HEK293 (cell line): ENCODE measurements at regions not wholly inside any gene's neighbourhood (a gene's known extent, or its start where the extent isn't known, plus 50 kb on each side); places are given as distances from the start of the nearest gene placed in this dataset.

ENCODE experiments used
- CTCF ChIA-PET: fragments of 350-600 bp; formaldehyde crosslinking; extraction: SDS; loops from one replicate; lab custom pipeline; 2021; ENCODE audit warnings: antibody characterized with exemption; lab: Yijun Ruan, JAX
- POLR2A ChIA-PET: fragments of 300-600 bp; formaldehyde crosslinking; extraction: SDS; loops from one replicate; lab custom pipeline; 2020; ENCODE audit warnings: antibody characterized with exemption, inconsistent platforms; lab: Yijun Ruan, JAX
- H3K27ac ChIP-seq: fragments of 200-500 bp; sonication (Bioruptor generic); 2 replicates; pipeline ENCODE4 v1.5.1; 2014; ENCODE audit warnings: low read depth, low read length, control low read depth, inconsistent platforms; ENCODE audit errors: extremely low read depth
- H3K36me3 ChIP-seq, 2 experiments: fragments of 200-500 bp in 1 of 2; sonication (Bioruptor generic) in 1 of 2; 1 replicate in 1 of 2; 2 replicates in 1 of 2; pipeline ENCODE4 v1.5.1; 2014 to 2017; ENCODE audit warnings: inconsistent platforms in 2 of 2, low read length in 2 of 2; ENCODE audit not compliant: control insufficient read depth in 2 of 2, insufficient read depth in 1 of 2
- H3K4me1 ChIP-seq: fragments of 200-500 bp; sonication (Bioruptor generic); 2 replicates; pipeline ENCODE4 v1.5.1; 2014; ENCODE audit warnings: mild to moderate bottlenecking, low read length, inconsistent platforms; ENCODE audit not compliant: control insufficient read depth, insufficient read depth
- H3K4me3 ChIP-seq: 2 replicates; pipeline ENCODE4 v1.5.1; 2011; ENCODE audit warnings: low read depth, mild to moderate bottlenecking, control low read depth, low read length, moderate library complexity
- H3K9me3 ChIP-seq: fragments of 200-500 bp; sonication (Bioruptor generic); 2 replicates; pipeline ENCODE4 v1.5.1; 2014; ENCODE audit warnings: low read depth, low read length, inconsistent platforms; ENCODE audit not compliant: control insufficient read depth, insufficient read depth
- BCL11B ChIP-seq: fragments of 450-650 bp; formaldehyde crosslinking; IDR thresholded peaks from 2 replicates; pipeline ENCODE4 v1.5.1; 2016; ENCODE audit warnings: low read depth, missing biosample characterization, missing genetic modification characterization
- IKZF3 ChIP-seq: fragments of 450-650 bp; IDR thresholded peaks from 2 replicates; pipeline ENCODE4 v1.5.0; 2018; ENCODE audit warnings: missing biosample characterization, mild to moderate bottlenecking, missing genetic modification characterization, moderate library complexity
- KLF7 ChIP-seq: fragments of 450-650 bp; formaldehyde crosslinking; IDR thresholded peaks from 2 replicates; pipeline ENCODE4 v1.5.1; 2016; ENCODE audit warnings: missing biosample characterization, missing genetic modification characterization, borderline replicate concordance
- TRIM28 ChIP-seq: IDR thresholded peaks from 2 replicates; pipeline ENCODE4 v1.6.1; 2011; ENCODE audit warnings: low read length, control low read depth, borderline replicate concordance
- ZBTB1 ChIP-seq: fragments of 450-650 bp; formaldehyde crosslinking; IDR thresholded peaks from 2 replicates; pipeline ENCODE4 v1.5.1; 2016; ENCODE audit warnings: missing biosample characterization, missing genetic modification characterization
- ZBTB6 ChIP-seq: fragments of 450-650 bp; formaldehyde crosslinking; IDR thresholded peaks from 2 replicates; pipeline ENCODE4 v1.5.1; 2017; ENCODE audit warnings: missing biosample characterization, missing genetic modification characterization
- ZEB2 ChIP-seq: fragments of 450-650 bp; formaldehyde crosslinking; IDR thresholded peaks from 2 replicates; pipeline ENCODE4 v1.5.1; 2016; ENCODE audit warnings: missing biosample characterization, missing genetic modification characterization
- ZNF121 ChIP-seq: fragments of 450-650 bp; formaldehyde crosslinking; IDR thresholded peaks from 2 replicates; pipeline ENCODE4 v1.5.1; 2016; ENCODE audit warnings: missing biosample characterization, missing genetic modification characterization
- ZNF174 ChIP-seq: fragments of 450-650 bp; formaldehyde crosslinking; IDR thresholded peaks from 2 replicates; pipeline ENCODE4 v1.5.0; 2017; ENCODE audit warnings: missing biosample characterization, mild to moderate bottlenecking, missing genetic modification characterization
- ZNF221 ChIP-seq: fragments of 450-650 bp; formaldehyde crosslinking; IDR thresholded peaks from 2 replicates; pipeline ENCODE4 v1.5.1; 2017; ENCODE audit warnings: missing biosample characterization, missing genetic modification characterization, borderline replicate concordance
- ZNF239 ChIP-seq: fragments of 450-650 bp; formaldehyde crosslinking; IDR thresholded peaks from 2 replicates; pipeline ENCODE4 v1.5.1; 2016; ENCODE audit warnings: missing biosample characterization, missing genetic modification characterization
- ZNF292 ChIP-seq: fragments of 450-650 bp; formaldehyde crosslinking; IDR thresholded peaks from 2 replicates; pipeline ENCODE4 v1.5.1; 2016; ENCODE audit warnings: low read depth, missing biosample characterization, missing genetic modification characterization, borderline replicate concordance
- ZNF311 ChIP-seq: fragments of 450-650 bp; formaldehyde crosslinking; IDR thresholded peaks from 2 replicates; pipeline ENCODE4 v1.5.1; 2017; ENCODE audit warnings: missing biosample characterization, missing genetic modification characterization, borderline replicate concordance
- ZNF391 ChIP-seq: fragments of 450-650 bp; formaldehyde crosslinking; IDR thresholded peaks from 2 replicates; pipeline ENCODE4 v1.5.1; 2016; ENCODE audit warnings: low read depth, missing biosample characterization, missing genetic modification characterization, borderline replicate concordance
- ZNF404 ChIP-seq: fragments of 450-650 bp; formaldehyde crosslinking; IDR thresholded peaks from 2 replicates; pipeline ENCODE4 v1.5.1; 2017; ENCODE audit warnings: missing biosample characterization, missing genetic modification characterization
- ZNF600 ChIP-seq: fragments of 450-650 bp; formaldehyde crosslinking; IDR thresholded peaks from 2 replicates; pipeline ENCODE4 v1.5.1; 2016; ENCODE audit warnings: missing biosample characterization, missing genetic modification characterization
- ZNF837 ChIP-seq: fragments of 450-650 bp; formaldehyde crosslinking; IDR thresholded peaks from 2 replicates; pipeline ENCODE4 v1.5.1; 2016; ENCODE audit warnings: missing biosample characterization, missing genetic modification characterization
- ZSCAN23 ChIP-seq: fragments of 450-650 bp; formaldehyde crosslinking; IDR thresholded peaks from 2 replicates; pipeline ENCODE4 v1.5.1; 2016; ENCODE audit warnings: missing biosample characterization, missing genetic modification characterization
- TF ChIP-seq, protein P1 (sequence below): fragments of 450-650 bp; formaldehyde crosslinking; IDR thresholded peaks from 2 replicates; pipeline ENCODE4 v1.5.1; 2016; ENCODE audit warnings: missing biosample characterization, missing genetic modification characterization, borderline replicate concordance
- TF ChIP-seq, protein P2 (sequence below): fragments of 450-650 bp; formaldehyde crosslinking; IDR thresholded peaks from 2 replicates; pipeline ENCODE4 v1.5.1; 2017; ENCODE audit warnings: missing biosample characterization, missing genetic modification characterization
- TF ChIP-seq, protein P3 (sequence below): fragments of 450-650 bp; IDR thresholded peaks from 2 replicates; pipeline ENCODE4 v1.5.1; 2018; ENCODE audit warnings: missing biosample characterization, mild to moderate bottlenecking, missing genetic modification characterization
- TF ChIP-seq, protein P4 (sequence below): fragments of 450-650 bp; formaldehyde crosslinking; IDR thresholded peaks from 2 replicates; pipeline ENCODE4 v1.5.1; 2017; ENCODE audit warnings: missing biosample characterization, missing genetic modification characterization
- TF ChIP-seq, protein P5 (sequence below): fragments of 450-650 bp; formaldehyde crosslinking; IDR thresholded peaks from 2 replicates; pipeline ENCODE4 v1.5.1; 2017; ENCODE audit warnings: missing biosample characterization, missing genetic modification characterization

- TF ChIP-seq, protein P1, sequence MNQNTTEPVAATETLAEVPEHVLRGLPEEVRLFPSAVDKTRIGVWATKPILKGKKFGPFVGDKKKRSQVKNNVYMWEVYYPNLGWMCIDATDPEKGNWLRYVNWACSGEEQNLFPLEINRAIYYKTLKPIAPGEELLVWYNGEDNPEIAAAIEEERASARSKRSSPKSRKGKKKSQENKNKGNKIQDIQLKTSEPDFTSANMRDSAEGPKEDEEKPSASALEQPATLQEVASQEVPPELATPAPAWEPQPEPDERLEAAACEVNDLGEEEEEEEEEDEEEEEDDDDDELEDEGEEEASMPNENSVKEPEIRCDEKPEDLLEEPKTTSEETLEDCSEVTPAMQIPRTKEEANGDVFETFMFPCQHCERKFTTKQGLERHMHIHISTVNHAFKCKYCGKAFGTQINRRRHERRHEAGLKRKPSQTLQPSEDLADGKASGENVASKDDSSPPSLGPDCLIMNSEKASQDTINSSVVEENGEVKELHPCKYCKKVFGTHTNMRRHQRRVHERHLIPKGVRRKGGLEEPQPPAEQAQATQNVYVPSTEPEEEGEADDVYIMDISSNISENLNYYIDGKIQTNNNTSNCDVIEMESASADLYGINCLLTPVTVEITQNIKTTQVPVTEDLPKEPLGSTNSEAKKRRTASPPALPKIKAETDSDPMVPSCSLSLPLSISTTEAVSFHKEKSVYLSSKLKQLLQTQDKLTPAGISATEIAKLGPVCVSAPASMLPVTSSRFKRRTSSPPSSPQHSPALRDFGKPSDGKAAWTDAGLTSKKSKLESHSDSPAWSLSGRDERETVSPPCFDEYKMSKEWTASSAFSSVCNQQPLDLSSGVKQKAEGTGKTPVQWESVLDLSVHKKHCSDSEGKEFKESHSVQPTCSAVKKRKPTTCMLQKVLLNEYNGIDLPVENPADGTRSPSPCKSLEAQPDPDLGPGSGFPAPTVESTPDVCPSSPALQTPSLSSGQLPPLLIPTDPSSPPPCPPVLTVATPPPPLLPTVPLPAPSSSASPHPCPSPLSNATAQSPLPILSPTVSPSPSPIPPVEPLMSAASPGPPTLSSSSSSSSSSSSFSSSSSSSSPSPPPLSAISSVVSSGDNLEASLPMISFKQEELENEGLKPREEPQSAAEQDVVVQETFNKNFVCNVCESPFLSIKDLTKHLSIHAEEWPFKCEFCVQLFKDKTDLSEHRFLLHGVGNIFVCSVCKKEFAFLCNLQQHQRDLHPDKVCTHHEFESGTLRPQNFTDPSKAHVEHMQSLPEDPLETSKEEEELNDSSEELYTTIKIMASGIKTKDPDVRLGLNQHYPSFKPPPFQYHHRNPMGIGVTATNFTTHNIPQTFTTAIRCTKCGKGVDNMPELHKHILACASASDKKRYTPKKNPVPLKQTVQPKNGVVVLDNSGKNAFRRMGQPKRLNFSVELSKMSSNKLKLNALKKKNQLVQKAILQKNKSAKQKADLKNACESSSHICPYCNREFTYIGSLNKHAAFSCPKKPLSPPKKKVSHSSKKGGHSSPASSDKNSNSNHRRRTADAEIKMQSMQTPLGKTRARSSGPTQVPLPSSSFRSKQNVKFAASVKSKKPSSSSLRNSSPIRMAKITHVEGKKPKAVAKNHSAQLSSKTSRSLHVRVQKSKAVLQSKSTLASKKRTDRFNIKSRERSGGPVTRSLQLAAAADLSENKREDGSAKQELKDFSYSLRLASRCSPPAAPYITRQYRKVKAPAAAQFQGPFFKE (tag by site-specific recombination): no peak
- TF ChIP-seq ZNF121 (no peak), ZNF292 (tag by site-specific recombination) (no peak), ZNF311 (tag by site-specific recombination) (no peak), ZBTB6 (no peak), ZBTB1 (no peak)
- TF ChIP-seq, protein P2, sequence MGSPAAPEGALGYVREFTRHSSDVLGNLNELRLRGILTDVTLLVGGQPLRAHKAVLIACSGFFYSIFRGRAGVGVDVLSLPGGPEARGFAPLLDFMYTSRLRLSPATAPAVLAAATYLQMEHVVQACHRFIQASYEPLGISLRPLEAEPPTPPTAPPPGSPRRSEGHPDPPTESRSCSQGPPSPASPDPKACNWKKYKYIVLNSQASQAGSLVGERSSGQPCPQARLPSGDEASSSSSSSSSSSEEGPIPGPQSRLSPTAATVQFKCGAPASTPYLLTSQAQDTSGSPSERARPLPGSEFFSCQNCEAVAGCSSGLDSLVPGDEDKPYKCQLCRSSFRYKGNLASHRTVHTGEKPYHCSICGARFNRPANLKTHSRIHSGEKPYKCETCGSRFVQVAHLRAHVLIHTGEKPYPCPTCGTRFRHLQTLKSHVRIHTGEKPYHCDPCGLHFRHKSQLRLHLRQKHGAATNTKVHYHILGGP (tag by site-specific recombination): no peak
Measured at GRCh38 chr5:128772356-128772755, 192.9 kb upstream of the SLC27A6 start (continued).

- TF ChIP-seq BCL11B (no peak), ZNF837 (no peak), ZNF221 (no peak), ZNF174 (tag by site-specific recombination) (no peak), TRIM28 (no peak), ZNF391 (tag by site-specific recombination) (no peak), ZNF239 (tag by site-specific recombination) (no peak), ZNF600 (tag by site-specific recombination) (no peak), ZEB2 (tag by site-specific recombination) (no peak), ZSCAN23 (no peak), KLF7 (tag by site-specific recombination) (no peak), ZNF404 (tag by site-specific recombination) (no peak), IKZF3 (no peak)
- TF ChIP-seq, protein P3, sequence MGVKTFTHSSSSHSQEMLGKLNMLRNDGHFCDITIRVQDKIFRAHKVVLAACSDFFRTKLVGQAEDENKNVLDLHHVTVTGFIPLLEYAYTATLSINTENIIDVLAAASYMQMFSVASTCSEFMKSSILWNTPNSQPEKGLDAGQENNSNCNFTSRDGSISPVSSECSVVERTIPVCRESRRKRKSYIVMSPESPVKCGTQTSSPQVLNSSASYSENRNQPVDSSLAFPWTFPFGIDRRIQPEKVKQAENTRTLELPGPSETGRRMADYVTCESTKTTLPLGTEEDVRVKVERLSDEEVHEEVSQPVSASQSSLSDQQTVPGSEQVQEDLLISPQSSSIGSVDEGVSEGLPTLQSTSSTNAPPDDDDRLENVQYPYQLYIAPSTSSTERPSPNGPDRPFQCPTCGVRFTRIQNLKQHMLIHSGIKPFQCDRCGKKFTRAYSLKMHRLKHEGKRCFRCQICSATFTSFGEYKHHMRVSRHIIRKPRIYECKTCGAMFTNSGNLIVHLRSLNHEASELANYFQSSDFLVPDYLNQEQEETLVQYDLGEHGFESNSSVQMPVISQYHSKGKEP (tag by site-specific recombination): no peak
- TF ChIP-seq, protein P4, sequence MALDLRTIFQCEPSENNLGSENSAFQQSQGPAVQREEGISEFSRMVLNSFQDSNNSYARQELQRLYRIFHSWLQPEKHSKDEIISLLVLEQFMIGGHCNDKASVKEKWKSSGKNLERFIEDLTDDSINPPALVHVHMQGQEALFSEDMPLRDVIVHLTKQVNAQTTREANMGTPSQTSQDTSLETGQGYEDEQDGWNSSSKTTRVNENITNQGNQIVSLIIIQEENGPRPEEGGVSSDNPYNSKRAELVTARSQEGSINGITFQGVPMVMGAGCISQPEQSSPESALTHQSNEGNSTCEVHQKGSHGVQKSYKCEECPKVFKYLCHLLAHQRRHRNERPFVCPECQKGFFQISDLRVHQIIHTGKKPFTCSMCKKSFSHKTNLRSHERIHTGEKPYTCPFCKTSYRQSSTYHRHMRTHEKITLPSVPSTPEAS: no peak
- TF ChIP-seq, protein P5, sequence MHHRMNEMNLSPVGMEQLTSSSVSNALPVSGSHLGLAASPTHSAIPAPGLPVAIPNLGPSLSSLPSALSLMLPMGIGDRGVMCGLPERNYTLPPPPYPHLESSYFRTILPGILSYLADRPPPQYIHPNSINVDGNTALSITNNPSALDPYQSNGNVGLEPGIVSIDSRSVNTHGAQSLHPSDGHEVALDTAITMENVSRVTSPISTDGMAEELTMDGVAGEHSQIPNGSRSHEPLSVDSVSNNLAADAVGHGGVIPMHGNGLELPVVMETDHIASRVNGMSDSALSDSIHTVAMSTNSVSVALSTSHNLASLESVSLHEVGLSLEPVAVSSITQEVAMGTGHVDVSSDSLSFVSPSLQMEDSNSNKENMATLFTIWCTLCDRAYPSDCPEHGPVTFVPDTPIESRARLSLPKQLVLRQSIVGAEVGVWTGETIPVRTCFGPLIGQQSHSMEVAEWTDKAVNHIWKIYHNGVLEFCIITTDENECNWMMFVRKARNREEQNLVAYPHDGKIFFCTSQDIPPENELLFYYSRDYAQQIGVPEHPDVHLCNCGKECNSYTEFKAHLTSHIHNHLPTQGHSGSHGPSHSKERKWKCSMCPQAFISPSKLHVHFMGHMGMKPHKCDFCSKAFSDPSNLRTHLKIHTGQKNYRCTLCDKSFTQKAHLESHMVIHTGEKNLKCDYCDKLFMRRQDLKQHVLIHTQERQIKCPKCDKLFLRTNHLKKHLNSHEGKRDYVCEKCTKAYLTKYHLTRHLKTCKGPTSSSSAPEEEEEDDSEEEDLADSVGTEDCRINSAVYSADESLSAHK (tag by site-specific recombination): no peak
- CTCF ChIA-PET: interaction anchor here (1.2 kb wide), 1 partner anchor 70 kb away, joined by 6 read pairs; no protein-coding TSS in a partner anchor
Measured at GRCh38 chr5:128773378-128773777, 191.9 kb upstream of the SLC27A6 start.

More at GRCh38 chr5:128773378-128773777, 191.9 kb upstream of the SLC27A6 start:
- Histone ChIP-seq H3K36me3 (no peaks in the 10 kb centered on the region), H3K27ac (no peak overlapping the region), H3K4me3 (no peak overlapping the region), H3K9me3 (no peaks in the 10 kb centered on the region), H3K4me1 (0 out of 2 replicates have a peak, but pooled peaks cover 3% of the 10 kb centered on the region)
- POLR2A ChIA-PET: no interaction called here
